ENCODE measurements at regions not wholly inside any gene's neighbourhood (a gene's known extent, or its start where the extent isn't known, plus 50 kb on each side); places are given as distances from the start of the nearest gene placed in this dataset.

DNA sequence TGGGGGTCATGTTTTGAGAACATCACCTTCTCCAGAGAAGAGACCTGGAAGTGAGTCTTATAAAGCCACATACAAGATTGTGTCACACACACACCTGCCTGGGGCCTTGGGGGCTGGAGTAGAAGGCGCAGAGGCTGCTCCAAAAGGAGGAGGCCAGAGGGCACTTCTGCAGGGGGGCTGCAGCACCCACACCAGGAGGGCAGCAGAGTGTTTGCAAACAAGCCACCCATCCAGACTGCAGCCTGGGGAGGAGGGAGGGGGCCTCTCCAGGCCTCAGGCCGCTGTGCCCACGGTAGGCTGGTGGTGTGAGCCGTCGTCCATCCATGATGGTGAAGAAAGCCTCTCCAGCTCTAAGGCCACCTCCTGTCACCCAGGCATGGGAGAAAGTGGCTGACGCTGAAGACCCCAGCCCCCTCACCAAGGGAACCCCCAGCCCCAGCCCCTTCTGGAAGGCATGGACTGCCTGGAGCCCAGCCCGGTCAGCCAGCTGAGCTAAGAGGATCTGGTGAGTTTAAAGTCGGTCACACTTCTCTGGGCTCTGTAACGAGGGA, 77.5 kb downstream of the FOXL3 start:
- intact Hi-C loops (cut with DNase I): no loop called here

DNA sequence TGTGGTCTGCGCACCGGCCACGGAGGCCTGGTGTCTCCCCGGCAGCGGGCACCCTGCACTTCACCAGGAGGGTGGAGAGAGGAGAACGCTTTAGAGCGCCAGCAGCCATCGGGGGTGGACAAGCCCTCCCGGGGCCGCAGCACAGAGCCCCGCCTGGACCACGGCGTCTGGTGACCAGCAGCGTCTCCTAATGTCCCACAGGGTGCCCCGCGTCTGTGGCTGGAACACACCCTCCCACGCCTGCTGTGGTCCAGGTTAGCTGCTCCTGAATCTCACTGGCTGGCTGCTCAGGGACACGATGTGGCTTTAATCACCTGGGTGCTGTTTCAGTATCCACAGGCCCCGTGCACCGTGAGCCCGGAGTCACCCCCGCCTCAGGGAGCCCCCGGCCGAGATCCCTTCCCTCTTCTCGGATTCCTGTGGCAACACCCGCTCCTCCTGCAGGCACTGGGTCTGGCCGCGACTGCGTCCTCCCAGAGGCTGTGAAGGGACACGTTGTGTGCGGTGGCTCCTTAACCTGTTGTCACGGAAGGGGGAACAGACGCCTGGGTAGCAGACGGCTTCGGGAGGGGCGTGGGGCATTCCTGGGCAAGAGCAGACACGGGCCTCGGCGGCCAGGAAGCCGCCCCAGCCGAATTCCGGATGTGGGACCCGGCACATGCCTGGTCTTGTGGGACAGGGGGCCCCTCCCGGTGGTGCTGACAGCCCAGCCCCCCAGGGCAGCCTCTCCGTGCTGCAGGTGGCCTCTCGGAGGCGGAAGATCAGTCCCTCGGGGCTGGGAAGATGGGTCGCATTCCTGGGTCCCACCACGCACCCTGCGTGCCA, 78.9 kb downstream of the FOXL3 start:
- DNase-seq: no peak
- Histone ChIP-seq H3K4me3 (no peak overlapping the region), H3K9me3 (no peaks in the 10 kb centered on the region), H3K27me3 (no peaks in the 10 kb centered on the region), H3K36me3 (no peaks in the 10 kb centered on the region), H3K4me1 (peaks cover 10% of the 10 kb centered on the region), H3K27ac (no peak overlapping the region), H3K9ac (ENCODE audit: low read depth in 2 of 2, low read length in 2 of 2) (no peak overlapping the region)
- TF ChIP-seq, protein P1, sequence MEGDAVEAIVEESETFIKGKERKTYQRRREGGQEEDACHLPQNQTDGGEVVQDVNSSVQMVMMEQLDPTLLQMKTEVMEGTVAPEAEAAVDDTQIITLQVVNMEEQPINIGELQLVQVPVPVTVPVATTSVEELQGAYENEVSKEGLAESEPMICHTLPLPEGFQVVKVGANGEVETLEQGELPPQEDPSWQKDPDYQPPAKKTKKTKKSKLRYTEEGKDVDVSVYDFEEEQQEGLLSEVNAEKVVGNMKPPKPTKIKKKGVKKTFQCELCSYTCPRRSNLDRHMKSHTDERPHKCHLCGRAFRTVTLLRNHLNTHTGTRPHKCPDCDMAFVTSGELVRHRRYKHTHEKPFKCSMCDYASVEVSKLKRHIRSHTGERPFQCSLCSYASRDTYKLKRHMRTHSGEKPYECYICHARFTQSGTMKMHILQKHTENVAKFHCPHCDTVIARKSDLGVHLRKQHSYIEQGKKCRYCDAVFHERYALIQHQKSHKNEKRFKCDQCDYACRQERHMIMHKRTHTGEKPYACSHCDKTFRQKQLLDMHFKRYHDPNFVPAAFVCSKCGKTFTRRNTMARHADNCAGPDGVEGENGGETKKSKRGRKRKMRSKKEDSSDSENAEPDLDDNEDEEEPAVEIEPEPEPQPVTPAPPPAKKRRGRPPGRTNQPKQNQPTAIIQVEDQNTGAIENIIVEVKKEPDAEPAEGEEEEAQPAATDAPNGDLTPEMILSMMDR (IDR thresholded peaks at IDR 0.05): no peak
- intact Hi-C loops (cut with DNase I): no loop called here

More for the DNA sequence above, 77.5 kb downstream of the FOXL3 start:
- Histone ChIP-seq H3K4me3 (no peak overlapping the region), H3K27ac (no peak overlapping the region), H3K36me3 (no peaks in the 10 kb centered on the region), H3K9ac (ENCODE audit: low read depth in 2 of 2, low read length in 2 of 2) (no peak overlapping the region), H3K9me3 (no peaks in the 10 kb centered on the region), H3K27me3 (no peaks in the 10 kb centered on the region), H3K4me1 (peaks cover 10% of the 10 kb centered on the region)
- TF ChIP-seq, protein P1 (IDR thresholded peaks at IDR 0.05): no peak
- DNase-seq: no peak

DNA sequence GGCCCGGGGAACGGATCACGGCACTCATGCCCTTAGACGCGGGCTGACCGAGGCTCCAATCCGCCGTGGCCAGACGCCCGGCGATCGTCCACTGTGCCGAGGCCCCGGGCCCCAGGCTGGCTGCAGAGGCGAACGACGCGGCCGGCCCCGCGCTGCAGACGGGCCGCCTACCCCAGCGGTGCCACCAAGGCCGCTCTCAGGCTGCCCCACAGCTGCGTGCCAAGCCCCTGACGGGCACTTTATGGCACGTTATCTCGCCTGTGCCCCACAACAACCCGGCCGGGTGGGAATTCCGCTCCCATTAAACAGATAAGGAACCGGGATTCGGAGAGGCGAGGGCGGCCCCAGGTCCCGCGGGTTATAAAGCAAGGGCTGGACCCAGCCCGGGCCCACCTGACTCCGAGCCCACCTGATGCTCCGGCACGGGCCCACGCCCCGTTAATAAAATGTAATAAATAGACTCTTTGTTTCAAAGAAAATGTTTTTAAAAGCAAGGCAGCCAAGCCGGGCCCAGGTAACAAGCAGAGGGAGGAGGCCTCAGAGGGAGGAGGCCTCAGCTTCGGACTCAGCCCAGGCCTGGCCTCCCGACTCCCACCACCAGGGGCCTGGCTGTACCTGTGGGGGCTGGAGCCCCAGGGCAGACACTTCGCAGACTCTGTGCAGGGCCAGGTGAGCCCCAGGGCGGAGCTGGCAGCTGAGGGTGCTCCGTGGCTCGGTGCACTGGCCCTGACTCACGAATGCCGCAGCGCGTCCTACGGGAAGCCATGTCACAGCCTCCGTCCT, 79.7 kb downstream of the FOXL3 start:
- no peak overlapping the region for H3K4me3 ChIP-seq
- no peaks in the 10 kb centered on the region for H3K9me3 ChIP-seq
- no peak overlapping the region for H3K27ac ChIP-seq
- H3K36me3 ChIP-seq: no peaks in the 10 kb centered on the region
- peaks cover 10% of the 10 kb centered on the region for H3K4me1 ChIP-seq
- H3K27me3 ChIP-seq: no peaks in the 10 kb centered on the region
- peak; percentile 57 for DNase-seq
- TF ChIP-seq, protein P1 (IDR thresholded peaks at IDR 0.05): no peak
- intact Hi-C loops (cut with DNase I): no loop called here
- H3K9ac ChIP-seq (ENCODE audit: low read depth in 2 of 2, low read length in 2 of 2): no peak overlapping the region

DNA sequence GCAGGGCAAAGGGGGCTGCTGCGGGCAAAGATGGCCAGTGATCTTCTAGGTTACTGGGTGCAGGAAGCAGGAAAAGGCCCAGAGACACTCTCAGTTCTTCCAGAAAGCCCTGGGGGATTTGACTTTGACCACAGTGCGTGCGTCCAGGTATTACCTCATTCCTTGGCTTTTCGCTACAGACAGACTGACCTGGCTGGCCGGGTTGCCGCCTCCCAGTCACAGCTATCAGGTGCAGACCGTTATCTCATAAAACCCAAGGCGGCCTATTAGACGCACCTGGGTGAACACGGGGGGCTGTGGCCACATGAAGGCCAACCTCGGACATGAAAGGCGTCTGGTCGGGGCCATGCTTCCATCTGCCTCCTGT, 80.3 kb downstream of the FOXL3 start:
- H3K4me3 ChIP-seq: no peak overlapping the region

DNA sequence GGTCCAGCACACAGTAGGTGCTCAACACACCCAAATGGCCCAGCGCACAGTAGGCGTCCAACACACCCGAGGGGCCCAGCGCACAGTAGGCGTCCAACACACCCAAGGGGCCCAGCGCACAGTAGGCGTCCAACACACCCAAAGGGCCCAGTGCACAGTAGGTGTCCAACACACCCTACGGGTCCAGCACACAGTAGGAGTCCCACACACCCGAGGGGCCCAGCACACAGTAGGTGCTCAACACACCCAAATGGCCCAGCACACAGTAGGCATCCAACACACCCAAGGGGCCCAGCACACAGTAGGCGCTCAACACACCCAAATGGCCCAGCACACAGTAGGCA, 80.8 kb downstream of the FOXL3 start:
- no peaks in the 10 kb centered on the region for H3K9me3 ChIP-seq
- H3K36me3 ChIP-seq: no peaks in the 10 kb centered on the region
- intact Hi-C loops (cut with DNase I): no loop called here
- H3K9ac ChIP-seq (ENCODE audit: low read depth in 2 of 2, low read length in 2 of 2): no peak overlapping the region
- H3K4me1 ChIP-seq: peaks cover 10% of the 10 kb centered on the region
- TF ChIP-seq, protein P1 (IDR thresholded peaks at IDR 0.05): no peak
- H3K27ac ChIP-seq: no peak overlapping the region
- no peak overlapping the region for H3K4me3 ChIP-seq
- no peak for DNase-seq
- no peaks in the 10 kb centered on the region for H3K27me3 ChIP-seq

More for the DNA sequence above, 80.3 kb downstream of the FOXL3 start:
- Histone ChIP-seq H3K36me3 (no peaks in the 10 kb centered on the region), H3K4me1 (peaks cover 10% of the 10 kb centered on the region), H3K27me3 (no peaks in the 10 kb centered on the region), H3K9ac (ENCODE audit: low read depth in 2 of 2, low read length in 2 of 2) (no peak overlapping the region), H3K27ac (no peak overlapping the region), H3K9me3 (no peaks in the 10 kb centered on the region)
- intact Hi-C loops (cut with DNase I): no loop called here
- no peak for DNase-seq
- TF ChIP-seq, protein P1 (IDR thresholded peaks at IDR 0.05): no peak
